ENCODE measurements at regions not wholly inside any gene's neighbourhood (a gene's known extent, or its start where the extent isn't known, plus 50 kb on each side); places are given as distances from the start of the nearest gene placed in this dataset.

DNA sequence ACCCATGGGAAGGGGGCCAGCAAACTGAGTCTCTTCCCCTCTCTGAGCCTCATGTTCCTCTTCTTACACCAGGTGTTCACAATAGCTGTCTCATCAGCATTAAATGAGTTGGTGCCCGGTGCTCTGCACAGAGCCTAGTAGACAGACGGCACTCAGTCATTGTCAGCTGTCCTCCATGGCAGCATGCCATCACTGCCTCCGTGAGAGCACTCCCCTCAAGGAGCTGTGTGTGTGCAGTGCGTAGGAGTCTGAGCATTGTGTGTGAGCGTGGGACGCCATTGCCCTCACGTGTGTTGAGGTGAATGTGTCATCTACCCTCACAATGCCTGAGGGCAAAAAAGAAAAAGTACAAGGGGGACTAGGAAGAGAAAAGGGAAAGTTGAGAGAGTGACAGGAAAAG, 536.5 kb downstream of the CDK5RAP2 start:
- WGBS, 2 experiments: 86 to 90% methylated on average over 7 of the region's 7 CpGs
- Histone ChIP-seq H3K4me1 (ENCODE audit: control insufficient read depth, insufficient read depth, low read length) (no peaks in the 10 kb centered on the region), H3K27me3 (ENCODE audit: control insufficient read depth, insufficient read depth, low read length, poor library complexity, severe bottlenecking) (no peaks in the 10 kb centered on the region), H3K4me3 (ENCODE audit: insufficient read depth, low read depth, low read length) (no peak overlapping the region), H3K36me3 (ENCODE audit: control insufficient read depth, insufficient read depth, low read length) (no peaks in the 10 kb centered on the region), H3K9me3 (ENCODE audit: control insufficient read depth, low read length) (no peaks in the 10 kb centered on the region), H3K27ac (ENCODE audit: insufficient read depth, low read depth, low read length, poor library complexity, severe bottlenecking) (no peak overlapping the region)

DNA sequence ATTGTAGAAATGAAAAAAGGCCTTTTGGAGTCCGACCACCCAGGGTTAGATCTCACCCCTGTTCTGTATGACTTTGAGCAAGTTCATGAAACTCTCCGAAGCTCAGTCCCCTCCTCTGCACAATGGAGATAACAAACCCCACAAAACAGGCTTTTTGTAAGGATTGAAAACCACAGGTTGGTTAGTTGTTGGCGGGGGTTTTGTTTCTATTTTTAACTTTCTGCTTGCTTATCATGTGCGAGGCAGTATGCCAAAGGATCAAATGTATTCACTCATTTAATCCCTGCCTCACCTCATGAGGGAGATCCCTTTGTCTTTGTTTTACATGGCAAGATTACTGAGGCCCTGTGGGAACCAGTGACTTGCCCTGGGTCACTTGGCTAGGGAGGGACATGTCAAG, 539.1 kb downstream of the CDK5RAP2 start:
- H3K27ac ChIP-seq (ENCODE audit: insufficient read depth, low read depth, low read length, poor library complexity, severe bottlenecking): no peak overlapping the region
- no peak overlapping the region for H3K4me3 ChIP-seq (ENCODE audit: insufficient read depth, low read depth, low read length)
- no peaks in the 10 kb centered on the region for H3K9me3 ChIP-seq (ENCODE audit: control insufficient read depth, low read length)
- no peaks in the 10 kb centered on the region for H3K4me1 ChIP-seq (ENCODE audit: control insufficient read depth, insufficient read depth, low read length)
- WGBS, 2 experiments: 82 to 95% methylated on average over 2 to 4 of the region's 4 CpGs
- H3K27me3 ChIP-seq (ENCODE audit: control insufficient read depth, insufficient read depth, low read length, poor library complexity, severe bottlenecking): no peaks in the 10 kb centered on the region
- no peaks in the 10 kb centered on the region for H3K36me3 ChIP-seq (ENCODE audit: control insufficient read depth, insufficient read depth, low read length)

GRCh38 chr9:120038342-120038741, 541.6 kb downstream of the CDK5RAP2 start:
- H3K27me3 ChIP-seq (ENCODE audit: control insufficient read depth, insufficient read depth, low read length, poor library complexity, severe bottlenecking): no peaks in the 10 kb centered on the region
- no peak overlapping the region for H3K27ac ChIP-seq (ENCODE audit: insufficient read depth, low read depth, low read length, poor library complexity, severe bottlenecking)
- H3K9me3 ChIP-seq (ENCODE audit: control insufficient read depth, low read length): no peaks in the 10 kb centered on the region
- WGBS, 2 experiments: 90 to 95% methylated on average over 4 of the region's 4 CpGs
- no peaks in the 10 kb centered on the region for H3K4me1 ChIP-seq (ENCODE audit: control insufficient read depth, insufficient read depth, low read length)
- no peaks in the 10 kb centered on the region for H3K36me3 ChIP-seq (ENCODE audit: control insufficient read depth, insufficient read depth, low read length)
- no peak overlapping the region for H3K4me3 ChIP-seq (ENCODE audit: insufficient read depth, low read depth, low read length)

- WGBS, 2 experiments: 92 to 96% methylated on average over 9 of the region's 9 CpGs
- H3K27ac ChIP-seq (ENCODE audit: insufficient read depth, low read depth, low read length, poor library complexity, severe bottlenecking): no peak overlapping the region
- no peak overlapping the region for H3K4me3 ChIP-seq (ENCODE audit: insufficient read depth, low read depth, low read length)
- no peaks in the 10 kb centered on the region for H3K9me3 ChIP-seq (ENCODE audit: control insufficient read depth, low read length)
- H3K36me3 ChIP-seq (ENCODE audit: control insufficient read depth, insufficient read depth, low read length): no peaks in the 10 kb centered on the region
- H3K4me1 ChIP-seq (ENCODE audit: control insufficient read depth, insufficient read depth, low read length): no peaks in the 10 kb centered on the region
- H3K27me3 ChIP-seq (ENCODE audit: control insufficient read depth, insufficient read depth, low read length, poor library complexity, severe bottlenecking): no peaks in the 10 kb centered on the region
These were observed 547.3 kb downstream of the CDK5RAP2 start for GRCh38 chr9:120032639-120033038.

DNA sequence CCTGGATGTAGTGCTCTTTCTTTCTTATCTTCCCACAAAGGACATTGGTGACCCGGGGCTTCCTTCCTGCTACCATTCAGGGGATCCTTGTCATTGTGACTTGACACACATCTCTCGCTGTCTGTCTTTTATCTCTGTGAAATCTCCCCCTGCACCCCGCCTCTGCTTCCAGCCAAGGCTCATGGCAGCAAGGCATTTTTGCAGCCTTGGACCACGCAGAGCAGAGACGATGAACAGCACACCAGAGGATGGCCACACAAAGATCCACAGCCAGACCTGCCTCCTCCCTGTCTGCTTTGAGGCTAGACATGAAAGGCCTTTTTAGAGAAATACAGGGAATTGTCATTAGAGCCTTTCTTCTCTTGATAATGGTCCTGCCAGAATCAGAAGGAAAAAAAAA, 549.1 kb downstream of the CDK5RAP2 start:
- no peak overlapping the region for H3K27ac ChIP-seq (ENCODE audit: insufficient read depth, low read depth, low read length, poor library complexity, severe bottlenecking)
- no peak overlapping the region for H3K4me3 ChIP-seq (ENCODE audit: insufficient read depth, low read depth, low read length)
- 67 to 80% methylated on average over 5 of the region's 5 CpGs for WGBS, 2 experiments
- no peaks in the 10 kb centered on the region for H3K4me1 ChIP-seq (ENCODE audit: control insufficient read depth, insufficient read depth, low read length)
- H3K9me3 ChIP-seq (ENCODE audit: control insufficient read depth, low read length): no peaks in the 10 kb centered on the region
- H3K27me3 ChIP-seq (ENCODE audit: control insufficient read depth, insufficient read depth, low read length, poor library complexity, severe bottlenecking): no peaks in the 10 kb centered on the region
- no peaks in the 10 kb centered on the region for H3K36me3 ChIP-seq (ENCODE audit: control insufficient read depth, insufficient read depth, low read length)

GRCh38 chr9:120018550-120018949, 561.4 kb downstream of the CDK5RAP2 start:
- no peaks in the 10 kb centered on the region for H3K27me3 ChIP-seq (ENCODE audit: control insufficient read depth, insufficient read depth, low read length, poor library complexity, severe bottlenecking)
- no peak overlapping the region for H3K4me3 ChIP-seq (ENCODE audit: insufficient read depth, low read depth, low read length)
- H3K36me3 ChIP-seq (ENCODE audit: control insufficient read depth, insufficient read depth, low read length): no peaks in the 10 kb centered on the region
- H3K4me1 ChIP-seq (ENCODE audit: control insufficient read depth, insufficient read depth, low read length): no peaks in the 10 kb centered on the region
- H3K27ac ChIP-seq (ENCODE audit: insufficient read depth, low read depth, low read length, poor library complexity, severe bottlenecking): no peak overlapping the region
- H3K9me3 ChIP-seq (ENCODE audit: control insufficient read depth, low read length): no peaks in the 10 kb centered on the region

DNA sequence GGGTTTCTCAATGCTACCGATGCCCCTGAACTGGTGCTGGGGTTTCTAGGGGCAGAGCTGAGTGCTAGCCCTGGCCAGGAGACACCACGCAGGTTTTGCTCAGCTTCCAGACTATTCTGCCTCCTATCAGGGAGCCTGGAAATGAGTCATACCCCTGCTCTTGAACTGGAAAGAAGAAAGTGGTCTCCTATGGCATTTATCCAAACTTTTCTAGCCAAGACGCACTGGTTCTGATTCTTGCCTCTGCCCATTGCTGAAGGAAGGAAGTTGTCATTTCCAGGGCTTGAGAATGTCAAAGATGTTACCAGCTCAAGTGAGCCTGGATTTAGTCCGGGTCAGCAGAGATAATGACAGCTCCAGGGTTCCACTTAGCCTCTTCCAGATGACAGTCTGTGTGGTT, 561.9 kb downstream of the CDK5RAP2 start:
- no peak overlapping the region for H3K27ac ChIP-seq (ENCODE audit: insufficient read depth, low read depth, low read length, poor library complexity, severe bottlenecking)
- no peaks in the 10 kb centered on the region for H3K4me1 ChIP-seq (ENCODE audit: control insufficient read depth, insufficient read depth, low read length)
- no peak overlapping the region for H3K4me3 ChIP-seq (ENCODE audit: insufficient read depth, low read depth, low read length)
- no peaks in the 10 kb centered on the region for H3K27me3 ChIP-seq (ENCODE audit: control insufficient read depth, insufficient read depth, low read length, poor library complexity, severe bottlenecking)
- WGBS, 2 experiments: 90 to 95% methylated on average over 4 of the region's 4 CpGs
- H3K36me3 ChIP-seq (ENCODE audit: control insufficient read depth, insufficient read depth, low read length): no peaks in the 10 kb centered on the region
- no peaks in the 10 kb centered on the region for H3K9me3 ChIP-seq (ENCODE audit: control insufficient read depth, low read length)

GRCh38 chr9:120016231-120016630, 563.7 kb downstream of the CDK5RAP2 start:
- 75 to 84% methylated on average over 2 of the region's 2 CpGs for WGBS, 2 experiments
- Histone ChIP-seq H3K27me3 (ENCODE audit: control insufficient read depth, insufficient read depth, low read length, poor library complexity, severe bottlenecking) (no peaks in the 10 kb centered on the region), H3K4me1 (ENCODE audit: control insufficient read depth, insufficient read depth, low read length) (no peaks in the 10 kb centered on the region), H3K36me3 (ENCODE audit: control insufficient read depth, insufficient read depth, low read length) (no peaks in the 10 kb centered on the region), H3K4me3 (ENCODE audit: insufficient read depth, low read depth, low read length) (no peak overlapping the region), H3K27ac (ENCODE audit: insufficient read depth, low read depth, low read length, poor library complexity, severe bottlenecking) (no peak overlapping the region), H3K9me3 (ENCODE audit: control insufficient read depth, low read length) (no peaks in the 10 kb centered on the region)

GRCh38 chr9:120014796-120015195, 565.2 kb downstream of the CDK5RAP2 start:
- H3K4me1 ChIP-seq (ENCODE audit: control insufficient read depth, insufficient read depth, low read length): no peaks in the 10 kb centered on the region
- H3K27me3 ChIP-seq (ENCODE audit: control insufficient read depth, insufficient read depth, low read length, poor library complexity, severe bottlenecking): no peaks in the 10 kb centered on the region
- no peak overlapping the region for H3K4me3 ChIP-seq (ENCODE audit: insufficient read depth, low read depth, low read length)
- no peaks in the 10 kb centered on the region for H3K9me3 ChIP-seq (ENCODE audit: control insufficient read depth, low read length)
- no peaks in the 10 kb centered on the region for H3K36me3 ChIP-seq (ENCODE audit: control insufficient read depth, insufficient read depth, low read length)
- H3K27ac ChIP-seq (ENCODE audit: insufficient read depth, low read depth, low read length, poor library complexity, severe bottlenecking): no peak overlapping the region
- 91 to 97% methylated on average over 7 of the region's 7 CpGs for WGBS, 2 experiments

GRCh38 chr9:120009856-120010255, 570.1 kb downstream of the CDK5RAP2 start:
- no peaks in the 10 kb centered on the region for H3K4me1 ChIP-seq (ENCODE audit: control insufficient read depth, insufficient read depth, low read length)
- no peaks in the 10 kb centered on the region for H3K9me3 ChIP-seq (ENCODE audit: control insufficient read depth, low read length)
- H3K36me3 ChIP-seq (ENCODE audit: control insufficient read depth, insufficient read depth, low read length): no peaks in the 10 kb centered on the region
- WGBS, 2 experiments: 58 to 63% methylated on average over 3 of the region's 3 CpGs
- H3K27me3 ChIP-seq (ENCODE audit: control insufficient read depth, insufficient read depth, low read length, poor library complexity, severe bottlenecking): no peaks in the 10 kb centered on the region
- H3K27ac ChIP-seq (ENCODE audit: insufficient read depth, low read depth, low read length, poor library complexity, severe bottlenecking): no peak overlapping the region
- no peak overlapping the region for H3K4me3 ChIP-seq (ENCODE audit: insufficient read depth, low read depth, low read length)

GRCh38 chr9:120001536-120001935, 578.4 kb downstream of the CDK5RAP2 start:
- Histone ChIP-seq H3K36me3 (ENCODE audit: control insufficient read depth, insufficient read depth, low read length) (no peaks in the 10 kb centered on the region), H3K4me1 (ENCODE audit: control insufficient read depth, insufficient read depth, low read length) (no peaks in the 10 kb centered on the region), H3K9me3 (ENCODE audit: control insufficient read depth, low read length) (no peaks in the 10 kb centered on the region), H3K27me3 (ENCODE audit: control insufficient read depth, insufficient read depth, low read length, poor library complexity, severe bottlenecking) (no peaks in the 10 kb centered on the region), H3K27ac (ENCODE audit: insufficient read depth, low read depth, low read length, poor library complexity, severe bottlenecking) (no peak overlapping the region), H3K4me3 (ENCODE audit: insufficient read depth, low read depth, low read length) (no peak overlapping the region)
- 93 to 94% methylated on average over 7 of the region's 7 CpGs for WGBS, 2 experiments

All from ectodermal cell (in vitro differentiated cells).